ENCODE measurements at regions not wholly inside any gene's neighbourhood (a gene's known extent, or its start where the extent isn't known, plus 50 kb on each side); places are given as distances from the start of the nearest gene placed in this dataset.

DNA sequence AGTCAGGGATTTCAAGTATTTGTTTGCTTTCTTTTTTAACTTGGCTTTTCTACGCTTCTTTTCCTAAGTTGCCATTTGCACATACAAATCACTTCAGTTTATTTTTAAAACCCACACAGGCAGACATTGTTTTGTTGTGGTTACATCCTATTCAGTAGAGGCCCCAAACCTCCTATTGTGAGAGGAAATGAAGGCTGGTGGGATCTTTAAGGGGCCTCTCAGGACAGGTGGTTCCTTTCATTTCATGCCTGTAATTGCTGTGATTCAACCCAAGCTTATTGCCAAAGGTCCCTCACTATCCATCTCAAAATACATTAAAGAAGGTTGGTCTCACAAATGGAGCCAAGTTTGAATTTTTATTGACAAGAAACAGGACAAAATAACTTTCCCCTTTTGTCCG, 257.1 kb downstream of the ADAMTS20 start:
- no peak for DNase-seq (ENCODE audit: low read depth, low spot score)

DNA sequence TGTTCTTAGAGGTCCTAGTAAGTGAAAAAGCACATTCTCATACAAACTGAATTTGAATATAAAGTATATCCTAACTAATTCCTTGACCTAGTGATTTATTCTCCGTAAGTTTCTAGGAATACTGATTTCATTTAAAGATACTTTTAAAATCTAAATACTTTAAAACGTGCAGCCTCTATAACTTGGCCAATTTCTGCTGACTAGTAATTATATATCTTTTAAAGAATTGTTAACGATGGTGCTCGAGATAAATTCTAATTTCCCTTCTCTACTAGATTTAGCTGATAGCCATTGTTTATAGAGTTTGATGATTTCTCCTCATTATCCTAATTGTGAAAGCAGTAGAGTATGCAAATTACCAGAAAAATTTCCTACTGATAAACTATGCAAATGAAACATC, 257.9 kb downstream of the ADAMTS20 start:
- DNase-seq (ENCODE audit: low read depth, low spot score) = no peak

DNA sequence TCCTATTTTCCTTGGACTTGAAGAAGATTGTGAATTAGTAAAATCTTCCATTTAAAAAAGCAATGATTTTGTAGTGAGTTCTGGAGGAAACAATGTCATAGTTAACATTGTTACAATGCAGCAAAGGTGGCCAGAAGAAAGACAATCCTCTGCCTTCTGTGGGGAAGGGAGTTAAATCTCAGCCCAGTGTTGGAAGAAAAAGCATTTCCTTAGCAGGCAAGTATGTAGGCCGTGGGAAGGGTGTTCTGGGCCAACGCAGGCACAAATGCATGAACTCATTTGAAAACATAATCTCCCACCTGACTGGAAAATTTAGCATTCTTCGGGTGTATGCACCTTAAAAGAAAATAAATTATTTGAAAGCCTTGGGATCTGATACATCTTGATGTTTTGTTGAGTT, 258.6 kb downstream of the ADAMTS20 start:
- no peak for DNase-seq (ENCODE audit: low read depth, low spot score)

DNA sequence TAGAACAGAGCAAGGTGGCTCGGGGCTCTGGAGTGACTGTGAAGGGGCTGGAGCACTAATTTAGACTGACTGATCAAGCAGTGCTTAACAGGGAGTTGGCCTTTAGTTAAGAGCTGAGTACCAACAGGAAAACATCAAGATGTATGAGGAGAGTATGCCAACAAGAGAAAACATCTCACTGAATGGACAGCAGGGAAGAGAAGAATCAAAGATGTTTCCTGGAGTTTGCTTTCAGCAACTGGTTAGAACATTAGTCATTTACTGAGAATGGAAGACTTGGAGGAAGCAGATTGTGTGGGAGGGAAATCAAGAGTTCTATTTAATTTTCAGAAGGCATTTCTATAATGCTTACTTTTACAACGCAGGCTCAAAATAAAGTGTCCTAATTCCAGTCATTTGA, 259.3 kb downstream of the ADAMTS20 start:
- DNase-seq (ENCODE audit: low read depth, low spot score) = no peak

DNA sequence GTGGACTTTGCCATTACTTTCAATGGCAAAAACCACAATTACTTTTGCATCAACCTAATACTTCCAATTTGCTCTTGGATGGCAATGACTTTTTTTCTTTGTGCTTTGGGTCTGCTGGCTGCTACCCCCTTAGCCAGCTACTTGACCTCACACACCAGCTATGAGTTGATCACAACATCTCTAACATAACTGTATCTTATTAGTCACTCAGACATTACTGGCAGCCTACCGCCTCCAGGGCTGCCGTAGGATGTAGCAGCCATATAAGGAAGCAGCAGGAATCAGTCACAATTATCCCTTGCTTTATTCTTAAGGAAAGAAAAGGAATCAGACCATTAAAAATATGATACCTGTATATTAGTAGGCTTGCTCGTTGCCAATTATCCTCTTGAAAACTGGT, 260.5 kb downstream of the ADAMTS20 start:
- DNase-seq (ENCODE audit: low read depth, low spot score) = no peak

DNA sequence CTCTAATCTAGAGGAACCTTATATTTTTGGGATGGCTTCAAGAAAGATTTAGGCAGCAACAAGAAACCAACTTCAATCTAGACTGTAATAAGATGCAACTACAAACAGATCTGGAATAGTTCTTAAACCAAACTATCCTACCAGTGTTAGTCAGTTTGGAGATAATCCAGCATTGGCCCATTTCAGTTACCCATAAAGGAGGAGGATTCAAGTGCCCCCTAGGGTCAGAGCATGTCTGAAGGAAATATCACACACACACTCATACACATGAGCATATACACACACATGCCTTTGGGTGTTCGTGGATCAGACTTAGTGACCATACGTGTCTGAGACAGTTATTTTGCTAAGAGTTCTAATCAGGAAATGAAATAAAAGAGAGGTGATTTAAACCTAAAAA, 261.2 kb downstream of the ADAMTS20 start:
- no peak for DNase-seq (ENCODE audit: low read depth, low spot score)

DNA sequence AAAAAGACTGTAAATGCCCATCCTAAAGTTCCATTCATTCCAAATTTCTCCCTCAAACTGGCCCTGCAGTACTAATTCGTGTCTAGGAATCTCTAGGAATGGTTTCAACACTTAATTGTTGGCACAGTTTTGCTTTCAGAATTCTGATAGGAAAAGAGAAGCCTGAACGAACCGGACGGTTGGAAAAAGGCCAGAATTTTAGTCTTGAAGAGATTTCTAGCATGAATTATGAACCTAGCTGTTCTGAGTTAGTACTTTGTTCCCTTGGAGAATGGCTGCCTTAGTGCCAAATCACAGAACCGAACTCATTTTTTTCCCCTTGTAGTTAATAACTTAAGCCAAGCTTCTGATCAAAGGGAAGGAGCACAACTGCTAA, 262.6 kb downstream of the ADAMTS20 start:
- no peak for DNase-seq (ENCODE audit: low read depth, low spot score)

DNA sequence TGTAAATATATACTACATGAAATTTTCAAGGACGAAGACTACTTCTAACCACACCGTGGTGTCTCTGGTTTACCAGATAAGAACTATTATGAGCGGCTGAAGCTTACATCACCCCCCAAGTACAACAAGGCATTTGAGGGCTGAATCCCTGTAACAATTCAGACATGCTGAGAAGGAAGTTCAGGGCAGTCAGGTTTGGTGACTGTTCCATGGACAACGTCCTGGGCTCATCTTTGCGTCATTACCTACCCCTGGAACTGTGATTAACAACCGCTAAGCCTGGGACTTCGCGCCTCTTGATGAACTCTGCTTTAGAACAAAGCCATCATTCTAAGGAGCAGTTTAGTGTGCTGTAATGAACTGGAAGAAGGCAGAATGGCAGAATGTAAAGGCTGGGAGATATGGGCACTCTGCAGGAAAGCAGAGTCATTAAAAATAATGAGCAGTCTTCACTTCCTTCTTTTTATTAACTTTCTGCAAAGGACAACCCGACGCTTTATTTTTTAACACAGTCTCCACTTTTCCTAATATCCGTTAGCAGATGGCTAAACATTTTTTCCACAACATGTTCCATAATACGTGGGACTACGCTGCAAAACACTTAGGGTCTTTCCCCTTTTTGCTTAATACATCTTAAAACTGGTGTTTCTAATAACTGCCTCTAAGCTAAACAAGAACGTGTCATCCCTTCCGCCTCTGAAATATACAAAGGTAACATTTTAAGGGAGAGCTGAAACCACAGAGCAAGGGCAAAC, 263.2 kb downstream of the ADAMTS20 start:
- DNase-seq (ENCODE audit: low read depth, low spot score) = no peak

DNA sequence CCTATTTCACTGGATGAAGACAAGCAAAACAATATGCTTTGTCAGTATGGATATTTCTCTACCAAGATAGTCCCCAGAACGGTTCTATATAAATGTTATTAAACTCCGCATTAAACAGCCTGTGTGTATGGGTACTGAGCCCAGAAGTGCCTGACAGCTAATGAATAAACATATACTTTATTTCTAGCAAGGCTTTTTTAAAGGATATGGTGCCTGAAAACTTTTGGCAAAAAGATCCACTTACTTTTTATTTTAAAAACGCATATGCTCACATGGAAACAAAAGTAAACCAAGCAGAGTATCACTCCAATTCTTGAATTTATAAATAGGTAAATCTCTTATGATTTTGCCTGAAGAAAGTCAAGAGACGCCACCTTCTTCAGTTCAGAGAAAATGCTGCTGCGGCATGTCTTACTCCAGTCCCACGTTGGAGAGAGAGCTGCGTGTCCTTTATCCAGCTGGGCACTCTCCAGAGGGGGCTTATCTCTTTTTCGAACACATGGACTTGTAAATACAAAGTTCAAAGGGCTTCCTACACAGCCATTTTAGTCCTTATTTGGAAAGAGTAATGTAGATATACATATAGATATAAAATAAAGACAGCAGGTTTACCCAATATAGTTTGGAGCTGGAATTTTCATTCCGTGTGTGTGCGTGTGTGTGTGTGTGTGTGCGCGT, 264.2 kb downstream of the ADAMTS20 start:
- no peak for DNase-seq (ENCODE audit: low read depth, low spot score)

DNA sequence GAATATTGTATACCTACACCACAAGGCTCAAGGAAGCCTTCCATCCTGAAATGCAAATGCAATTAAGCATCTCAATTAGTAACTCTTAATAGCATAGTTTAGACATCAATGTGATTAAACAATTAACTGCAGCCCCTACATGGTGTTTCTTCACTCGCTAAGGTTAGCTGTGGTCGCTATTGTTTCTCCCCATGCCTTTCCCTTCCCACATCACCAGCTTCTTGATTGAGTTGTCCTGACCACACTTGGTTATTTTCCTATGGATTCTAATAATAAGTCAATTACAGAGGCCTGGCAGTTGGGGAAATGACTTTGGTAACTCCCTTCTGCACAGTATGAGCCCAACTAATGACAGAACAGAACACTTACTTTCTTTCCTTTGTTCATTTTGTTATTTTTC, 265.0 kb downstream of the ADAMTS20 start:
- DNase-seq (ENCODE audit: low read depth, low spot score) = no peak

DNA sequence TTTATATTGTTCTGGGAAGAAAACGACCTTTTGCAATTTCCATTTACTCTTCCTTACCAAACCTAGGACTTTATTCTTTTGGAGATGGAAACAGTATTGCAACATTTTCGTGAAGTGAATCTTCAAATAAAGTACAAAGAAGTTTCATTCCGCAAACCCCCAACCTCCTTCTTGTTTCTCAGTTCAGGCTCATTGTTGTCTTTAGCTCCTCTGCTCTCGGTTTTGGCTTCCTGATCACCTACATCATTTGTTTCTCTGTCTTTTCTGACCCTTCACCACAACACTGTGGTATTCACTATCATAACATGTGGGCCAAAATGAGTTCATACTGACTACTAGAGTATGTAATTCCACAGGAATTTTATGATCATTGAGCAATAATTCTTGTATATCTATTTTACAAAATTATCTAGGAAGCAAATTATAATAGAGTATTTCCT, 266.8 kb downstream of the ADAMTS20 start:
- DNase-seq (ENCODE audit: low read depth, low spot score) = peak; percentile 83

DNA sequence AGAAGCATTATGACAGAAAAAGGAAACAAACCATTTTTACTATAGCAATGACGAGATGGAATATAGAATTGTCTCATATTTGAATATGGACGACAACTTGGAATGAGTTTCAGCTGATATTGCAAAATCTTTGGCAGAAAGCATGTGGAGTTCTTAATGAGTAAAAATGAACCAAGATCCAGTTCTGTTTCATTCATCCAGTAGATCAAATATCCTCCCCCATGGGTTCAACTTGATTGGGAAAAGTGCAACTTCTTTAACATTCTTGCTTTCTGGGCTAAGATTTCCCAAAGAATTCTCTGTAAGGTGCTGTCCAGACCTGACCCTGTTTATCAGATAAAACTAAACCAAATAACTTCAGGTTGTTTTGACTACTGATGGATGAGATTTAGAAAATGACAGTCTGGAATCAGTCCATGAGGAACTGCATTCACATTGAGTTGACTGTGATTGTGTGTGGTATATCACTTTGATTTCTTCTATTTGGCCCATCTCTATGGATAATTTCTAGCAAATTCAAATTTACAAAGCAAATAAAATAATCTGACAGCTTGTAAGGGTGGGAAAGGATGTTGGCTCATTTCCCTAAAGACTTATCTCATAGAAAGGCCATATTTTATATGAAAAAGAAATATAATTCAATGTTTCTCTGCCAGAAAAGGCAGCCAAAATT, 267.4 kb downstream of the ADAMTS20 start:
- DNase-seq (ENCODE audit: low read depth, low spot score) = no peak

DNA sequence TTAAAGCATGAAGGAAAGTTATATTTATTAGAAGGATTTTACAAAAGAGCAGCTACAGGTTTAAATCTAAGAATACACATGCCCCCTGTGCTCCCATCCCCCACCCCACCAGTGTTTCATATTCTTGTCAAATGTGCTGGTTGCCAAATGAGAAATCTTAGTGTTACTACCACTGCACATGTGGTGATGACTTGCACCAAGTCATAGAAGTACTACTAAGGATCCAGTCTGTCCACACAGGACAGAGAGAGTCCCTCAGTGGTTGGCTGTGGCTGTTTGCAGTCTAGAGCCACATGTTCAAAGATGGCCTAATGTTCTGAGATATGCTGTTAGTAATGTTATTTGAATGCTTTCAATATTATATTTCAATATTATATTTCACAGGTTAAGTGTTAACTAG, 268.8 kb downstream of the ADAMTS20 start:
- DNase-seq (ENCODE audit: low read depth, low spot score) = no peak

DNA sequence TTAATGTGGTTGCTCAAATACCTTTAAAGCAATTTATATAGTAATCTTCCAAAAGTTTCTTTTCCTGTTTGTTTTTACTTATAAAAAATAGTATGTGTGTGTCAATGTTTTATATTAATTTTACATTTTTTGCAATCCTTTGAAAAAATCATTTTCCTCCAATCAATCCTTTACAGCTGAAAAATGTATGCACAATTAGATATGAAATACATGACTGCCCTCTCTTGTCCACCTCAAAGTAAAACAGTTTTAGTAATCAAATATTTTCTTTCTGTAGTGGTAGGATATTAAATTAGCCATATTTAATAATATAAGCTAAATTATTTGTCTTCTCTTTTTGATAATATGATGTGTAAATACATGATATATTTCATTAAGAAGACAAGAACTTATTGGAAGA, 269.9 kb downstream of the ADAMTS20 start:
- DNase-seq (ENCODE audit: low read depth, low spot score) = no peak

DNA sequence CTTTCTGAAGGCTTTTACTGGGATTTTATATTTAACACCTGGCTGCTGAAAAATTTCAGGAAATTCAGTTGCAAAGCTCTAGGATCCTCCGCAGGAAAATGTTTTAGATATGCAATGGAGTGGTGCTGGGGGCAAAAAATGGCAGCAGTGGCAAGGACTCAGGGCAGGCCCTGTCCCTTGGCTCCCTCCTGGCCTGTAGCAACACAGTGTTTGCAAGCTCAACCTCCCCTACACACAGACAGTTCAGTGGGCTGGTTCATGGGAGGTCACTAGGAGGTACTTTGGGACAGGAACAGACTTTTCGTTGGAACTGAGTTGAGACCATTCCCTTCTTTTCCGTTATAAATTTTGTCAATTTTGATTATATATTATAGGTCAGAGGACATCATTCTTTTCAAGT, 270.4 kb downstream of the ADAMTS20 start:
- no peak for DNase-seq (ENCODE audit: low read depth, low spot score)

DNA sequence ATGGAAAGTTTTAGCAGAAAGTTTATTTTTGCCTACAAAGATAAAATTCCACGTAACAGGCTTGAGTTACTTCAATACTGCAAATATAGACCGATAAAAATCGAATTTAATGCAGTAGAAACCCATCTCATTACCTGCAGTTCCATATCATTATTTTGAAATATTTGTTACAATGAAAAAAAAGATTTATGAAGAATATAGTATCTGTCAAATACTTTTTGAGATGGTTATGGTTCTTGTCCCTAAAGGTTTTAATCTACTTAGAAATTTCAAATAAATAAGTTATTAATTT, 273.5 kb downstream of the ADAMTS20 start:
- DNase-seq (ENCODE audit: low read depth, low spot score) = no peak

DNA sequence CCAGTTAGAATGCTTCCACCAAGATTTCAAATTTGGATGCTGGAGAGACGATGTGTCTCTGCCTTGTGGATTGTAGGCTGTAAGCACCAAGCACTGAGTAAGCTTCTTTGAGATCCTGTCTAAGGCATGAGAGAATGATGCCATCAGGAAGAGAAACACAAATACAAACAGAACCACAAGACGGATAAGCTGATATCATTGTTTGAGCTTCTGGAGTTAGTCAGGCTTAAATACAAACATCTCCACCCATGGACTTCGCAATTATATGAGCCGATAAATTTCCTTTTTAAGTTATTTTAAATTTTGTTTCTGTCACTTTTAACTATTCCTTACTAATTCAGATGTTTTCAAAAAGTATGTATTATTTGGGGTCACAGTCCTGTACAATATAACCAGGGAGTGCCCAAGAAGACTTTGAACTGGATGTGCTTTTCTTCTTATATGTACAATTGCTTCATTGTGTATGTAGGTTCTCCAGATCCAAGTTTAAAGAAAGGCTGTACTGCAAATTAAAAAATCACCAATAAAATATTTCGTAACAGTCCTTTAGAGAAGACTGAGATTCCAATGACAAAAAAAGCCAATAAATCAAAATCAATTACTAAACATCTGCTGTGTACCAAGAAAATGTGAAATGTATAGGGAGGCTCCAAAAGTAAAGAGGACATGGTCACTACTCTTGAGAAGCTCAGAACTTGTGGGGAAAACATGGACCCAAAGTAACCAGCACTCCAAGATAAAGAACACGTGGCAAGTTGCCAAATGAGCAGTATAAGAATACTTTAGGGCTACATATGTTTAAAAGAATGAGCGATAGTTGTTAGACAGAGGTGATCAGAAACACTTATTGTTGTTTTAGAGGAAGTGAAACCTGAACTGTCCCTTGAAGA, 274.1 kb downstream of the ADAMTS20 start:
- DNase-seq (ENCODE audit: low read depth, low spot score) = no peak

DNA sequence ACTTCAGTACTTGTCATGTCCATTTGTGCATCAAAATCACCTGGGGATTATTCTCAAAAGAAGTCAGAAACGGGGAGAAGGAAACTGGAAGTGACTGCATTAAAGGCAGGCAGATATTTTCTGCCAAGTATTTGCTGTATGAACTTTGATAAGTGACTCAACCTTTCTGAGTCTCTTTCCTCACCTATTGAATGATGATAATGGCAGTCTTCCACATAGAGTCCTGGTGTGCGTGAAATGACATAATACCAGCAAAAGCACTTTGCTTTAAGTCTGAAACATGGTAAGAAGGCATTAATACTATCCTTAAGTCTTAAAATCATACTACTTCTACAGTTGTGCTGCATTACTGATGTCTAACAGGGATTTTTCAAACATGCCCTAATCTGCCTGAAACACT, 278.5 kb downstream of the ADAMTS20 start:
- DNase-seq (ENCODE audit: low read depth, low spot score) = no peak

DNA sequence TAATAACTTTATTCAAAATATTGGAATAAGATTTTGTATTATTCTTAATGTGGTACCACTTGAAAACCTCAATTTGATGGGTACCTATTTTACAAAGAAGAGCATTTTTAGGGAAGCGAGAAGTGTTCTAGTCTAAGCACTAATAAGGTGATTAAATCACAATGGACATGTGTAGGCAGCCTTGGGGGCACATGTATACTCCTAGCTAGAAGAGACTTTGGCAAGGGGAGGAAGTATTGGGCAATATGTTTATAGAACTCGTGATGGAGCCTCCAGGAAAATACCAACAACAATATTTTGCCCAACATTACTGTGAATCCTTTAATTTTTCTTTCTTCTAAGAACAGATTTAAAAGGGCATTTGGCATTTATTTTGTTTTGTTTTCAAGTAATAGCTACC, 280.3 kb downstream of the ADAMTS20 start:
- DNase-seq (ENCODE audit: low read depth, low spot score) = no peak

DNA sequence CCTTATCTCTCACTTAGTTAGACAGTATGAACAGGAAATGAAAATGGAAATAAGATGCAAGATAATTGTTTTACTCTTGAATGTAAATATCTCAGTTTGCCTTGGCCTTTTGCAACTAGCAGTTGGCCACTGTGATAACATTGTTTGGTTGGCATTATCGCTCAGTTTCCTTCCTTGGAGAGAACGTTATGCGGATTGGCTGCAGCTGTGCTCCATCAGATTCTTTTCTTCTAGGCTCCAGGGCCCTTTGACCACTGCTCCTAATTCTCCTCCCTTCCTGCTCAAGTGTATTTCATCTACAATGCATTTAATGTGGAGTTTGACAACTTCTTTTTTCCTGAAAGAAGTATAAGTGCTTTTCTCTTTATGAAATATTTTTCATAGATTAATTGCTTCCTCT, 284.2 kb downstream of the ADAMTS20 start:
- DNase-seq (ENCODE audit: low read depth, low spot score) = no peak

DNA sequence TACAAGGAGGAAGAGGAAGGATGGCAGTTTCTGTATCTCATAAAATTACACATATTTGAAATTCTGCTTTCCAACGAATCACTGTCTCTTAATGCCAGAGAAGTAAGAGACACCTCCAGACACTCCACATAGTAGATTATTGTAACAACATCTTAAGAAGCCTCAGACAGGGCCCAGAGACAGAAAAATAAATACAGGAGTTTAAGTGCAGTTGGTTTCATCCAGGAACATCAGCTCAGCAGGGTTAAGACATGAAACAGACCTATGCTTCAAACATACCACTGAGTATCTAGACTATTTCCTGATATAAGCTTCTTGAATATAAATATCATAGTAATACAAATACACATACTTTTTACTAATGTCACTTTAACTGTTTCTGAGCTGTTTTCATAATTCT, 290.3 kb downstream of the ADAMTS20 start:
- no peak for DNase-seq (ENCODE audit: low read depth, low spot score)

DNA sequence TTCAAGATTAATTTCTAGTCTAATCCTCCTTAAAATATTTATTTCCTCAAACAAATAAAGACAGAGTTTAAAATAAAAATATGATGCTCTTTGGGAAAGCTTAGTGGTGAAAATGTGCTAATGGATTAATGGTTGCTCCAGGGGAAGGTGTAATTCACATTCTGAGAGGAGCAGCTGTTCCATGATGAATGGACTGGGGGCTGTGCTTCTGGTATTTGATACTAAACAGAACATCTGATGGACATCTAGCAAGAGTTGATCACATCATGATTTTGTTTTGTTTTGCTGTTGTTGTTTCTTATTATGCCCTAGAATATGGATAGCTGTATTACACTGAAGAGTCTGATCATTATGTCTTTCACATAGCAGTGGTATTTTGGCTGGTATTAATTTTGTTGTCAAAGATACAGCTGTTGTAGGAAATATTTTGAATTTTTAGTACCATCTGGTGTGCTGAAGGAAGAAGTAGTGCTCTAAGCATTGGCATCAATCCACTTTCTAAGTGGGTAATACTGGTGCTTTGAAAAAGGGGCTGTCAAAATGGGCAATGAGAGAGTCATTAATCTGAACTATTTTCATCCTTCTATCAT, 296.4 kb downstream of the ADAMTS20 start:
- no peak for DNase-seq (ENCODE audit: low read depth, low spot score)
